PC-3 (cell line): ENCODE measurements at regions not wholly inside any gene's neighbourhood (a gene's known extent, or its start where the extent isn't known, plus 50 kb on each side); places are given as distances from the start of the nearest gene placed in this dataset.

Experiments
- ATAC-seq: fragments of 200-7000 bp; cut with Tn5 transposase; 2 replicates; pipeline ENCODE4 v1.9.1; 2020; ENCODE audit warnings: mild to moderate bottlenecking, moderate library complexity
- BruUV-seq: library from RNA; stranded (reverse); fragments of 400-500 nt; replicated peaks from 2 replicates; lab custom pipeline; 2021; lab: Mats Ljungman, UMichigan
- CTCF ChIA-PET: fragments of 300-600 bp; sonication (Branson Sonifier 250); formaldehyde crosslinking; loops from one replicate; lab custom pipeline; 2022; ENCODE audit warnings: antibody characterized with exemption; lab: Charles Lee
- POLR2A ChIA-PET: fragments of 300-600 bp; sonication (Branson Sonifier 250); formaldehyde crosslinking; loops from one replicate; lab custom pipeline; 2022; ENCODE audit warnings: antibody characterized with exemption; ENCODE audit not compliant: unreplicated experiment; lab: Charles Lee
- DNase-seq: peaks from one replicate; pipeline ENCODE4 v3.0.0-alpha.2; 2015
- H2AFZ ChIP-seq: fragments of 300-600 bp; sonication (generic); 2 replicates; pipeline ENCODE4 v1.6.0; 2016; ENCODE audit warnings: antibody characterized with exemption, low read length
- H3F3A ChIP-seq: fragments of 300-600 bp; sonication (generic); one replicate; pipeline ENCODE4 v1.6.0; 2017; ENCODE audit warnings: antibody characterized with exemption, low read length, control low read depth, mild to moderate bottlenecking; ENCODE audit not compliant: unreplicated experiment
- H3K27ac ChIP-seq: fragments of 300-600 bp; sonication (generic); 2 replicates; pipeline ENCODE4 v1.5.1; 2016; ENCODE audit warnings: mild to moderate bottlenecking, low read length
- H3K27me3 ChIP-seq: fragments of 300-600 bp; sonication (generic); 2 replicates; pipeline ENCODE4 v1.6.1; 2016; ENCODE audit warnings: low read length, mixed read lengths
- H3K36me3 ChIP-seq: fragments of 300-600 bp; sonication (generic); 2 replicates; pipeline ENCODE4 v1.6.1; 2016; ENCODE audit warnings: low read depth, mixed run types, low read length, mixed read lengths
- H3K4me1 ChIP-seq: fragments of 300-600 bp; sonication (generic); 2 replicates; pipeline ENCODE4 v1.5.1; 2016; ENCODE audit warnings: low read length; ENCODE audit not compliant: insufficient read depth
- H3K4me2 ChIP-seq: fragments of 300-600 bp; sonication (generic); 2 replicates; pipeline ENCODE4 v1.6.0; 2016; ENCODE audit warnings: low read length
- H3K4me3 ChIP-seq: fragments of 300-600 bp; sonication (generic); 2 replicates; pipeline ENCODE4 v1.5.1; 2016; ENCODE audit warnings: mild to moderate bottlenecking, low read length, mixed read lengths
- H3K79me2 ChIP-seq: fragments of 300-600 bp; sonication (generic); 2 replicates; pipeline ENCODE4 v1.6.1; 2017; ENCODE audit warnings: low read length, mixed read lengths
- H3K9ac ChIP-seq: fragments of 300-600 bp; sonication (generic); 2 replicates; pipeline ENCODE4 v1.6.0; 2016; ENCODE audit warnings: mild to moderate bottlenecking, low read length
- H3K9me2 ChIP-seq: fragments of 300-600 bp; sonication (generic); replicated peaks from 2 replicates; pipeline ENCODE4 v1.6.1; 2016; ENCODE audit warnings: mixed run types, low read length, mixed read lengths
- H3K9me3 ChIP-seq: fragments of 300-600 bp; sonication (generic); 2 replicates; pipeline ENCODE4 v1.6.1; 2016; ENCODE audit warnings: low read length, mixed read lengths
- H4K20me1 ChIP-seq: fragments of 300-600 bp; sonication (generic); 2 replicates; pipeline ENCODE4 v1.6.1; 2016; ENCODE audit warnings: low read length, mixed read lengths
- EZH2 ChIP-seq: fragments of 300-600 bp; sonication (generic); IDR thresholded peaks from one replicate; pipeline ENCODE4 v1.6.1; 2017; ENCODE audit warnings: antibody characterized with exemption, mild to moderate bottlenecking, low read length; ENCODE audit not compliant: unreplicated experiment
- EZH2phosphoT487 ChIP-seq: fragments of 300-600 bp; sonication (generic); IDR thresholded peaks from 2 replicates; pipeline ENCODE4 v1.6.1; 2018; ENCODE audit warnings: mild to moderate bottlenecking, antibody characterized with exemption, low read length, borderline replicate concordance
- intact Hi-C: fragments of 100-400 bp; cut with micrococcal nuclease; formaldehyde crosslinking; loops from 2 replicates; pipeline ENCODE4 v1.9.0; 2023
- TF ChIP-seq, protein P1 (sequence below): fragments of 300-600 bp; sonication (generic); conservative IDR thresholded peaks from 2 replicates; pipeline ENCODE4 v1.5.1; 2017; ENCODE audit warnings: antibody characterized with exemption, low read depth, mild to moderate bottlenecking, low read length

DNA sequence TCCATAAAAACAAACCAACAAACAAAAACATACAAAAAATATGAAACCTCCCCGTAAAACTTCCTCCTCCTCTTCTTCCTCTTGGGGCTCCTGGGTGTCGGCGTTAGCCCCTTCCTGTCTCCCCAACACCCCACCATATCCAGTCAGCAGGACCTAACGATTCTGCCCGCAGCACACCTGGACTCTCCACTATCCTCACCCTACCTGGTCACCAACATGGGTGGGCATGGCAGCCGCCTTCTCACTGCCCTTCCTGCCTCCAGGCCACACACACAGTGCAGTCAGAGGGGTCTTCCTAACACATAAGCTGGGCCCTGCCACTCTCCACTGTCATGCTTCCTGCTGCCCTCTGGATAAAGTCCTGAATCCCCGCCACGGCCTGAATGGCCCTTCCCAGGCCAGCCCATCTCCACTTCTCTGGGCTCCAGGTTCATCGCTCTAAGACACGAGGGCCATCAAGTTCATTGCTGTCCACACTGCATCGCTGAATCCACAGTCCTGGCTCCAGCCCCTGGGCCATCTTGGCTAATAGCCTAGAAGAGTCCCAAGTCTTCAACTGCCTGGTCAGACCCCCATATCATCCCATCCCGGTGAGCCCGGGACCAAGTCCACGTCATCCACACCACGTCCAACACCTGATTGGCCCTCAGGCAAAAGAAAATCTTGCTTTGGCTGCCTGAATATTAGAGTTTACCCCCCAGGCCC is 76.2 kb downstream of the IGLL1 start:
- Histone ChIP-seq H4K20me1 (no peaks in the 10 kb centered on the region), H3K9ac (no peak overlapping the region), H3K9me2 (no peaks in the 10 kb centered on the region), H3K4me3 (no peak overlapping the region), H3K9me3 (no peaks in the 10 kb centered on the region), H3K27me3 (no peaks in the 10 kb centered on the region), H3K4me1 (no peaks in the 10 kb centered on the region), H3K27ac (no peak overlapping the region), H3K36me3 (no peaks in the 10 kb centered on the region), H3K79me2 (no peaks in the 10 kb centered on the region), H2AFZ (no peak overlapping the region), H3F3A (no peaks in the 10 kb centered on the region), H3K4me2 (no peak overlapping the region)
- BruUV-seq: no TSS peak
- TF ChIP-seq EZH2 (no peak), EZH2phosphoT487 (no peak)
- TF ChIP-seq, protein P1, sequence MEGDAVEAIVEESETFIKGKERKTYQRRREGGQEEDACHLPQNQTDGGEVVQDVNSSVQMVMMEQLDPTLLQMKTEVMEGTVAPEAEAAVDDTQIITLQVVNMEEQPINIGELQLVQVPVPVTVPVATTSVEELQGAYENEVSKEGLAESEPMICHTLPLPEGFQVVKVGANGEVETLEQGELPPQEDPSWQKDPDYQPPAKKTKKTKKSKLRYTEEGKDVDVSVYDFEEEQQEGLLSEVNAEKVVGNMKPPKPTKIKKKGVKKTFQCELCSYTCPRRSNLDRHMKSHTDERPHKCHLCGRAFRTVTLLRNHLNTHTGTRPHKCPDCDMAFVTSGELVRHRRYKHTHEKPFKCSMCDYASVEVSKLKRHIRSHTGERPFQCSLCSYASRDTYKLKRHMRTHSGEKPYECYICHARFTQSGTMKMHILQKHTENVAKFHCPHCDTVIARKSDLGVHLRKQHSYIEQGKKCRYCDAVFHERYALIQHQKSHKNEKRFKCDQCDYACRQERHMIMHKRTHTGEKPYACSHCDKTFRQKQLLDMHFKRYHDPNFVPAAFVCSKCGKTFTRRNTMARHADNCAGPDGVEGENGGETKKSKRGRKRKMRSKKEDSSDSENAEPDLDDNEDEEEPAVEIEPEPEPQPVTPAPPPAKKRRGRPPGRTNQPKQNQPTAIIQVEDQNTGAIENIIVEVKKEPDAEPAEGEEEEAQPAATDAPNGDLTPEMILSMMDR: no peak
- intact Hi-C loops: no loop called here
- DNase-seq (no peak), ATAC-seq (no peak)
- POLR2A ChIA-PET: no interaction called here
- CTCF ChIA-PET: no interaction called here

DNA sequence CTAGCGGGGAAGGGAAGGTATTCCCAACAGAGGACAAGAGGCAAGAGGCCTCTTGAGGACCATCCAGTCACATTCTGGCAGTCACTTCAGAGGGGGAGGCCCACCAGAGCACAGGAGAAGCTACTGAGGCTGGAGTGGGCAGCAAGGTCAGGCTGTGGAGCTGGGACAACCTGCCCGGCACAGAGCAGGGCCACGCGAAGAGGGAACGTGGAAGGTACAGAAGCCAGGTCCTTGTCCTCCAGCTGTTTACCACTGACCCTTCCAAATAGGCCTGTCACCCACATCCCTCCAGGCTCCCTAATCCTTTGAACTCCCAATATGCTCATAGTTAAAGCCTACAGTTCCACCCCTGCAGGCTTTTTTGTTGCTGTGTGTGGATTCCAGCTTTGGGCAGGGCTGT is 76.9 kb downstream of the IGLL1 start:
- no peak for ATAC-seq
- Histone ChIP-seq H4K20me1 (no peaks in the 10 kb centered on the region), H2AFZ (no peak overlapping the region), H3K4me3 (no peak overlapping the region), H3K9me2 (no peaks in the 10 kb centered on the region), H3K9me3 (no peaks in the 10 kb centered on the region), H3K36me3 (no peaks in the 10 kb centered on the region), H3K4me2 (no peak overlapping the region), H3K27ac (no peak overlapping the region), H3K9ac (no peak overlapping the region), H3K79me2 (no peaks in the 10 kb centered on the region), H3F3A (no peaks in the 10 kb centered on the region), H3K27me3 (no peaks in the 10 kb centered on the region), H3K4me1 (no peaks in the 10 kb centered on the region)
- ChIA-PET CTCF (no interaction called here), POLR2A (no interaction called here)
- DNase-seq: no peak
- TF ChIP-seq EZH2phosphoT487: no peak
- no peak for TF ChIP-seq EZH2
- TF ChIP-seq, protein P1: no peak
- intact Hi-C loops: no loop called here
- no TSS peak for BruUV-seq

DNA sequence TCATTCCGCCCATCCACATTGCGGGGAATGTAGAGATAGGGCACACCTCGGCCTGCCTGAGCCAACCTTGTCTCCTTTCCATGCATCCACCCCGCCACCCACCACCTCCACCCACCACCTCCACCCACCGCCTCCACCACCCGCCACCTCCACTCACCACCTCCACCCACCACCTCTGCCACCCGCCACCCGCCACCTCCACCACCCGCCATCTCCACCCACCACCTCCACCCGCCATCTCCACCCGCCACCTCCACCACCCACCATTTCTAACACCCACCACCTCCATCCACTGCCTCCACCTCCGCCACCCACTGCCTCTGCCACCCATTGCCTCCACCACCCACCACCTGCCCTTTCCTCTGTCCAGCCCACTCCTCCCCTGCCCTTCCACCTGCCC is 78.4 kb downstream of the IGLL1 start:
- ChIA-PET POLR2A (no interaction called here), CTCF (no interaction called here)
- ATAC-seq (no peak), DNase-seq (no peak)
- H3F3A ChIP-seq: no peaks in the 10 kb centered on the region
- H3K9me3 ChIP-seq: no peaks in the 10 kb centered on the region
- H3K36me3 ChIP-seq: no peaks in the 10 kb centered on the region
- no peaks in the 10 kb centered on the region for H4K20me1 ChIP-seq
- no peak overlapping the region for H3K4me3 ChIP-seq
- H3K4me1 ChIP-seq: no peaks in the 10 kb centered on the region
- intact Hi-C loops: no loop called here
- H3K9me2 ChIP-seq: no peaks in the 10 kb centered on the region
- no peak overlapping the region for H3K9ac ChIP-seq
- H3K79me2 ChIP-seq: no peaks in the 10 kb centered on the region
- no peak overlapping the region for H3K27ac ChIP-seq
- no peak overlapping the region for H2AFZ ChIP-seq
- BruUV-seq: no TSS peak
- no peak for TF ChIP-seq EZH2phosphoT487
- TF ChIP-seq, protein P1: no peak
- TF ChIP-seq EZH2: no peak
- no peaks in the 10 kb centered on the region for H3K27me3 ChIP-seq
- no peak overlapping the region for H3K4me2 ChIP-seq
